ENCODE measurements at regions not wholly inside any gene's neighbourhood (a gene's known extent, or its start where the extent isn't known, plus 50 kb on each side); places are given as distances from the start of the nearest gene placed in this dataset.

- TF ChIP-seq CTCF (IDR thresholded peaks at IDR 0.05) (no peak), POLR2A (IDR thresholded peaks at IDR 0.05) (no peak)
Measured at GRCh38 chr17:6303664-6304063, 131.3 kb downstream of the AIPL1 start.

Measured in body of pancreas (tissue), 4 donors.